ENCODE measurements at regions not wholly inside any gene's neighbourhood (a gene's known extent, or its start where the extent isn't known, plus 50 kb on each side); places are given as distances from the start of the nearest gene placed in this dataset.
"Not testable (repeated sequence)": the region's sequence is repeated elsewhere in the genome, so short reads cannot be mapped to it uniquely, and the experiment has no call there.

DNA sequence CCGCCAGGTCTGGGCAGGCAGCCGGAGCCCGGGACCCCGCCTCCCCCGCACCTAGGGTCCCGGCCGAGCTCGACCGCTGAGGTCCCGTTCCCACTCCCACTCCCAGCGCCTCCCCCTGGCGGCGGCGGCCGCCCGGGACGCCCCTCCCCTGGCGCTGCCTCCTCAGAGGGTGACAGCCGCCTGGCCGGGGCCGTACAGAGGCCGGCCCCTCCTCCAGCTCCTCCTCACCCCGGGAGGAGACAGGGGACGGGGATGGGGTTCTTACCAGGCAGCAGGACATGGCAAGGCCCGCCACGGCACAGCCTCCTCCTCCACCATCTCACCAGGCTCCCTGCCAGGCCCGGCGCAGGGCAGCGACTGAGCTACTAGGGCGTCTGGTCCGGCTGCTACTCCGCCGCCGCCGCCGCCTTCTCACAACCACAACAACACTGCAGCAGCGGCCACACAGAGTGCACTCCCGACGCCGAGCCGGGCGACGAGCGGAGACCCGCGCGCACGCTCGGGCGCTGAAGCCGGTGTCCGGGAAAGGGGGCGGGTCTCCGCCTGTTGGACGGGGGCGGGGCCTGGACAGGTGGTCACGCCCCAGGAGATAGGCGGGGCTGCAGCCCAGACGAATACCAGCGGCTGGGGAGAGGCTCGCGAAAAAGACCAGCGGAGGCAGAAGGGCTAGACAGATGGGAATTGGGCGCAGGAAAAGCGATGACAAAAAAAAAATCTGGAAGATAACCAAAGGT, 110.3 kb downstream of the POTEB2 start:
- TF ChIP-seq, protein P1, sequence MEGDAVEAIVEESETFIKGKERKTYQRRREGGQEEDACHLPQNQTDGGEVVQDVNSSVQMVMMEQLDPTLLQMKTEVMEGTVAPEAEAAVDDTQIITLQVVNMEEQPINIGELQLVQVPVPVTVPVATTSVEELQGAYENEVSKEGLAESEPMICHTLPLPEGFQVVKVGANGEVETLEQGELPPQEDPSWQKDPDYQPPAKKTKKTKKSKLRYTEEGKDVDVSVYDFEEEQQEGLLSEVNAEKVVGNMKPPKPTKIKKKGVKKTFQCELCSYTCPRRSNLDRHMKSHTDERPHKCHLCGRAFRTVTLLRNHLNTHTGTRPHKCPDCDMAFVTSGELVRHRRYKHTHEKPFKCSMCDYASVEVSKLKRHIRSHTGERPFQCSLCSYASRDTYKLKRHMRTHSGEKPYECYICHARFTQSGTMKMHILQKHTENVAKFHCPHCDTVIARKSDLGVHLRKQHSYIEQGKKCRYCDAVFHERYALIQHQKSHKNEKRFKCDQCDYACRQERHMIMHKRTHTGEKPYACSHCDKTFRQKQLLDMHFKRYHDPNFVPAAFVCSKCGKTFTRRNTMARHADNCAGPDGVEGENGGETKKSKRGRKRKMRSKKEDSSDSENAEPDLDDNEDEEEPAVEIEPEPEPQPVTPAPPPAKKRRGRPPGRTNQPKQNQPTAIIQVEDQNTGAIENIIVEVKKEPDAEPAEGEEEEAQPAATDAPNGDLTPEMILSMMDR (IDR thresholded peaks at IDR 0.05; ENCODE audit: borderline replicate concordance, extremely low read depth, low read length, poor library complexity, severe bottlenecking): not testable (repeated sequence)
- not testable (repeated sequence) for TF ChIP-seq EZH2 (IDR thresholded peaks at IDR 0.05; ENCODE audit: borderline replicate concordance, low read depth, low read length, severe bottlenecking)

Measured in DND-41 (cell line).